Mammary epithelial cell (primary cell): ENCODE measurements at regions not wholly inside any gene's neighbourhood (a gene's known extent, or its start where the extent isn't known, plus 50 kb on each side); places are given as distances from the start of the nearest gene placed in this dataset.
"Not testable (repeated sequence)": the region's sequence is repeated elsewhere in the genome, so short reads cannot be mapped to it uniquely, and the experiment has no call there.

Source experiments
- CTCF ChIP-seq, 2 donors: IDR thresholded peaks in 1 of 2; conservative IDR thresholded peaks in 1 of 2; 2 replicates each; pipeline ENCODE4 v1.5.1; 2011 to 2012; ENCODE audit warnings: inconsistent platforms in 2 of 2, low read length in 2 of 2, mild to moderate bottlenecking in 2 of 2, control low read depth in 1 of 2, low read depth in 1 of 2; ENCODE audit not compliant: insufficient read depth in 1 of 2; ENCODE audit errors: extremely low read depth in 1 of 2
- EZH2 ChIP-seq: IDR thresholded peaks from 2 replicates; pipeline ENCODE4 v1.6.1; 2012; ENCODE audit warnings: low read length, inconsistent platforms, borderline replicate concordance

GRCh38 chr1:66466695-66467094 is 67.3 kb upstream of the SGIP1 start:
- not testable (repeated sequence) for TF ChIP-seq CTCF (conservative IDR thresholded peaks at IDR 0.05 in 1 of 2, IDR thresholded peaks at IDR 0.05 in 1 of 2; ENCODE audit: extremely low read depth in 1 of 2, insufficient read depth in 1 of 2, low read depth in 1 of 2, low read length in 2 of 2); EZH2
